HEK293 (cell line): ENCODE measurements at regions not wholly inside any gene's neighbourhood (a gene's known extent, or its start where the extent isn't known, plus 50 kb on each side); places are given as distances from the start of the nearest gene placed in this dataset.

Experiments used
- ATF2 ChIP-seq: fragments of 450-650 bp; formaldehyde crosslinking; IDR thresholded peaks from 2 replicates; pipeline ENCODE4 v1.5.1; 2016; ENCODE audit warnings: missing biosample characterization, missing genetic modification characterization, low read depth
- CTCF ChIP-seq: fragments of 450-650 bp; formaldehyde crosslinking; IDR thresholded peaks from 2 replicates; pipeline ENCODE4 v1.5.1; 2016; ENCODE audit warnings: missing biosample characterization, missing genetic modification characterization
- HOXA7 ChIP-seq: sonication (generic); formaldehyde crosslinking; IDR thresholded peaks from 2 replicates; pipeline ENCODE4 v1.8.1; 2022; ENCODE audit warnings: missing genetic modification reagents, borderline replicate concordance
- MEIS1 ChIP-seq: sonication (generic); formaldehyde crosslinking; IDR thresholded peaks from 2 replicates; pipeline ENCODE4 v1.8.1; 2022; ENCODE audit warnings: missing genetic modification reagents, mild to moderate bottlenecking, borderline replicate concordance
- PRDM4 ChIP-seq: fragments of 450-650 bp; formaldehyde crosslinking; IDR thresholded peaks from 2 replicates; pipeline ENCODE4 v1.5.1; 2017; ENCODE audit warnings: missing biosample characterization, missing genetic modification characterization
- SCRT2 ChIP-seq: fragments of 450-650 bp; formaldehyde crosslinking; IDR thresholded peaks from 2 replicates; pipeline ENCODE4 v1.5.1; 2016; ENCODE audit warnings: missing biosample characterization, missing genetic modification characterization
- YY1 ChIP-seq: fragments of 450-650 bp; formaldehyde crosslinking; IDR thresholded peaks from 2 replicates; pipeline ENCODE4 v1.5.1; 2018; ENCODE audit warnings: missing biosample characterization, missing genetic modification characterization
- ZNF121 ChIP-seq: fragments of 450-650 bp; formaldehyde crosslinking; IDR thresholded peaks from 2 replicates; pipeline ENCODE4 v1.5.1; 2016; ENCODE audit warnings: missing biosample characterization, missing genetic modification characterization
- ZNF311 ChIP-seq: fragments of 450-650 bp; formaldehyde crosslinking; IDR thresholded peaks from 2 replicates; pipeline ENCODE4 v1.5.1; 2017; ENCODE audit warnings: missing biosample characterization, missing genetic modification characterization, borderline replicate concordance
- ZNF48 ChIP-seq: fragments of 450-650 bp; formaldehyde crosslinking; IDR thresholded peaks from 2 replicates; pipeline ENCODE4 v1.5.1; 2016; ENCODE audit warnings: missing biosample characterization, missing genetic modification characterization
- ZNF791 ChIP-seq: fragments of 450-650 bp; formaldehyde crosslinking; IDR thresholded peaks from 2 replicates; pipeline ENCODE4 v1.5.1; 2016; ENCODE audit warnings: missing biosample characterization, missing genetic modification characterization

GRCh38 chr5:23763170-23763569 lies 255.8 kb downstream of the PRDM9 start:
- TF ChIP-seq HOXA7 (CRISPR knock-in tag) (no peak), CTCF (tag by site-specific recombination) (no peak), ZNF121 (no peak), ZNF311 (tag by site-specific recombination) (no peak), ZNF791 (tag by site-specific recombination) (no peak), ZNF48 (tag by site-specific recombination) (no peak), PRDM4 (tag by site-specific recombination) (no peak), SCRT2 (tag by site-specific recombination) (no peak), ATF2 (tag by site-specific recombination) (no peak), MEIS1 (CRISPR knock-in tag) (no peak), YY1 (no peak)
